ENCODE measurements at regions not wholly inside any gene's neighbourhood (a gene's known extent, or its start where the extent isn't known, plus 50 kb on each side); places are given as distances from the start of the nearest gene placed in this dataset.

GRCh38 chr11:4191031-4191571 is 96.5 kb downstream of the RRM1 start:
- TF ChIP-seq BCOR (IDR thresholded peaks at IDR 0.05) (no peak), RNF219 (CRISPR knock-in tag; IDR thresholded peaks at IDR 0.05) (no peak), JUND (IDR thresholded peaks at IDR 0.05; ENCODE audit: borderline replicate concordance, low read depth, low read length) (no peak), JUND (tag; IDR thresholded peaks at IDR 0.05; ENCODE audit: borderline replicate concordance, low read depth, low read length) (no peak), ZFP91 (CRISPR knock-in tag; IDR thresholded peaks at IDR 0.05) (no peak), HCFC1 (IDR thresholded peaks at IDR 0.05; ENCODE audit: low read depth, low read length) (no peak), RBM39 (optimal IDR thresholded peaks at IDR 0.05; ENCODE audit: low read depth, low read length) (no peak)
- TF ChIP-seq, protein P1, sequence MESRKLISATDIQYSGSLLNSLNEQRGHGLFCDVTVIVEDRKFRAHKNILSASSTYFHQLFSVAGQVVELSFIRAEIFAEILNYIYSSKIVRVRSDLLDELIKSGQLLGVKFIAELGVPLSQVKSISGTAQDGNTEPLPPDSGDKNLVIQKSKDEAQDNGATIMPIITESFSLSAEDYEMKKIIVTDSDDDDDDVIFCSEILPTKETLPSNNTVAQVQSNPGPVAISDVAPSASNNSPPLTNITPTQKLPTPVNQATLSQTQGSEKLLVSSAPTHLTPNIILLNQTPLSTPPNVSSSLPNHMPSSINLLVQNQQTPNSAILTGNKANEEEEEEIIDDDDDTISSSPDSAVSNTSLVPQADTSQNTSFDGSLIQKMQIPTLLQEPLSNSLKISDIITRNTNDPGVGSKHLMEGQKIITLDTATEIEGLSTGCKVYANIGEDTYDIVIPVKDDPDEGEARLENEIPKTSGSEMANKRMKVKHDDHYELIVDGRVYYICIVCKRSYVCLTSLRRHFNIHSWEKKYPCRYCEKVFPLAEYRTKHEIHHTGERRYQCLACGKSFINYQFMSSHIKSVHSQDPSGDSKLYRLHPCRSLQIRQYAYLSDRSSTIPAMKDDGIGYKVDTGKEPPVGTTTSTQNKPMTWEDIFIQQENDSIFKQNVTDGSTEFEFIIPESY (CRISPR knock-in tag; IDR thresholded peaks at IDR 0.05), result no peak

Measured in K562 (cell line).